HG02798 (cell line): ENCODE measurements at regions not wholly inside any gene's neighbourhood (a gene's known extent, or its start where the extent isn't known, plus 50 kb on each side); places are given as distances from the start of the nearest gene placed in this dataset.

ENCODE experiments used
- ATAC-seq: cut with Tn5 transposase; IDR thresholded peaks from one replicate; pipeline ENCODE4 v1.9.1; 2021; ENCODE audit warnings: mild to moderate bottlenecking; ENCODE audit not compliant: unreplicated experiment, poor library complexity

GRCh38 chr9:79264041-79264440 is 307.7 kb upstream of the TLE4 start:
- ATAC-seq = no peak

- ATAC-seq = no peak
Measured at GRCh38 chr9:79264511-79265355, 307.0 kb upstream of the TLE4 start.

- no peak for ATAC-seq
Measured at GRCh38 chr9:79266986-79267385, 304.8 kb upstream of the TLE4 start.

GRCh38 chr9:79268806-79269205 is 303.0 kb upstream of the TLE4 start:
- no peak for ATAC-seq

- no peak for ATAC-seq
Measured at GRCh38 chr9:79273311-79273710, 298.5 kb upstream of the TLE4 start.

- ATAC-seq = no peak
Measured at GRCh38 chr9:79279356-79279755, 292.4 kb upstream of the TLE4 start.

- ATAC-seq = no peak
Measured at GRCh38 chr9:79280691-79281090, 291.1 kb upstream of the TLE4 start.

- ATAC-seq = no peak
Measured at GRCh38 chr9:79284081-79284480, 287.7 kb upstream of the TLE4 start.

- no peak for ATAC-seq
Measured at GRCh38 chr9:79286992-79287707, 284.6 kb upstream of the TLE4 start.

- no peak for ATAC-seq
Measured at GRCh38 chr9:79287708-79288290, 284.0 kb upstream of the TLE4 start.

GRCh38 chr9:79289856-79290255 is 281.9 kb upstream of the TLE4 start:
- no peak for ATAC-seq

GRCh38 chr9:79292731-79293280 is 279.0 kb upstream of the TLE4 start:
- ATAC-seq = no peak

GRCh38 chr9:79300068-79300467 is 271.7 kb upstream of the TLE4 start:
- no peak for ATAC-seq

GRCh38 chr9:79301085-79301484 is 270.7 kb upstream of the TLE4 start:
- no peak for ATAC-seq

GRCh38 chr9:79301551-79302391 is 270.0 kb upstream of the TLE4 start:
- no peak for ATAC-seq

GRCh38 chr9:79302569-79302968 is 269.2 kb upstream of the TLE4 start:
- ATAC-seq = no peak

- ATAC-seq = no peak
Measured at GRCh38 chr9:79308012-79308411, 263.8 kb upstream of the TLE4 start.

GRCh38 chr9:79312686-79313421 is 258.9 kb upstream of the TLE4 start:
- ATAC-seq = no peak

GRCh38 chr9:79325501-79325900 is 246.3 kb upstream of the TLE4 start:
- no peak for ATAC-seq

GRCh38 chr9:79329861-79330260 is 241.9 kb upstream of the TLE4 start:
- no peak for ATAC-seq
